T-helper 1 cell treated with Interleukin-12 subunit alpha and Interleukin-12 subunit beta and Interleukin-4 antibody, amounts not matched to agents 30 ng/mL and 1 ng/mL, for 36 hours (primary cell): ENCODE measurements at regions not wholly inside any gene's neighbourhood (a gene's known extent, or its start where the extent isn't known, plus 50 kb on each side); places are given as distances from the start of the nearest gene placed in this dataset.

ENCODE experiments used
- intact Hi-C: fragments of 100-400 bp; cut with micrococcal nuclease; formaldehyde crosslinking; loops from one replicate; pipeline ENCODE4 v1.15.1; 2024

DNA sequence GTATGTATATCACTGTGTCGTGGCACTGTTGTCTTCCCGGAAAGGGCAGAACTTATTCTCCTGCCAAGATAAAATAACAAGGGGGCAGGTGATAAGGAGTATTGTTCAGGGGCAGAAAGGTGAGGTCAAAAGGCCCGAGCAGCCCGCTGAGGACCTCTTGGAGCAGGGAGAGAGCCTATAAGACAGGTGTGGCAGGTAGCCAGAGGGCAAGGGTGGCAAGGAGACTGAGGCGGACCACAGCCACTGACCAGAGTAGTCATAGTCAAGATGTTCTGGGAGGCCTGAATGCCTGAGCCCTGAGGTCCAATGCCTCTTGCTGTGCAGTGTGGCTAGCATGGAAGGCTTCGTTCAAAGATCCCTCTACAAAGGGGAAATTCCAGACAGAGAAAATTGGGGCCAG is 172.3 kb upstream of the CHRNA7 start:
- intact Hi-C loops, result no loop called here

DNA sequence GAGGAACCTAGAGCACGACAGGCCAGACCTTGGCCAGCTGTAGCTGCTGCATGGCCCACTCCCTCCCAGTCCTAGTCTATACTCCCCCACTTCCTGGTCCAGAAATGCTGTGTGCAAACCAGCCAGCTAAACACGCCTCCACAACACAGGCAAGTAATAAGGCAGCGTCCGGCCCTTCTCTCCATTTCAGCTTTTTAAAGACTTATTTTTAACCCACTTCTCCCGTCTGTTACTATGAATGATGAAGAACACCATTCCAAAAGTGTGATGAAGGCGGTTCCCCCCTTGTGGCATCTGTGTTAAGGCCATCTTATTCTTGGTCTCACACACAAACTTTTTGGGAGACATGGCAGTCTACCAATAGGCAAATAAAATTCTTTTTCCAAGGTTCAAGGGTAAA is 164.1 kb upstream of the CHRNA7 start:
- intact Hi-C loops, result loop anchor here (5.0 to 10.0 kb wide), 5 partner anchors 219 to 1201 kb away; no protein-coding TSS in a partner anchor

- intact Hi-C loops, result loop anchor here (5.0 to 10.0 kb wide), 5 partner anchors 220 to 1203 kb away; no protein-coding TSS in a partner anchor
Observed at GRCh38 chr15:31867536-31868442, 162.5 kb upstream of the CHRNA7 start.

- intact Hi-C loops, result loop anchor here (1.0 to 10.0 kb wide), 7 partner anchors 222 to 1205 kb away; partner anchors contain the start of gene KLF13
Observed at GRCh38 chr15:31869686-31870307, 160.5 kb upstream of the CHRNA7 start.

DNA sequence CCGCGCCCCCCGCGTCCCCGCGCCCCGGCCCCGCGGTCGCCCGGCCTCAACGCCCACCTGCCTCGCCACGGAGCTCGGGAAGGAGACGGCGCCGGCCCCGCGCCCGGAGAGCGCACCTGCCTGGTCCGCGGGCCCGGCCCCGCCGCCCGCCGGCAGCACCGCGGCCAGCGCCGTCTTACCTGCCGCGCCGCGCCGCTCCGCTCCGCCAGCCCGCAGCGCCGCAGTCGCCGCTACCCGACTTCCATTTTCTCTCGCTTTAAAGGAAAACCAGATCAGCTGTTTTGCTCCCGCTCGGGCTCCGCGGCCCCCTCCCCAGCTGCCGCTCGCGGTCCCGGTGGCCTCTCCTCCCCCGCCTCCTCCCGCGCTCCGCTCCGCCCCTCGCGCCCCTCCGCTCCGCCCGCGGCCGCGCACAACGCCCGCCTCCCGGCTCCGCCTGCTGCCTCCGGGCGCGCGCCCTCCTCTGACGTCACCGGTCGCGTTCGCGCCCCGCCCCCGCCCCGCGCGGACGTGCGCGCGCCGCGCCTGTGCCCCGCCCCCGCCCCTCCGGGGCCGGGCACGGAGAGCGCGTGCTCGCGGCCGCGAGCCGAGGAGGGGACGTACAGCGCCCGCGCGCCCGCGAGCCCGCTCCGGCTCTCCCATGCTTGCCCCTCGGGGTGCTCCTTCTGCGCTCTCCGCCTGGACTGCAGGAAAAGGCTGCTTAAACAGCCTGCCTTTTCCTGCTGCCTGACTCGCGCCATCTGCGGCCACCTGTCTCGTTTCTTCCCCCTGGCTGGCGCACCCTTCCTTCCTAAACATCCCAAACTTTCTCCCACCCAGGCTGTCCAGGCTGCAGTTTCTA is 159.8 kb upstream of the CHRNA7 start, which contains the start of gene OTUD7A:
Gene OTUD7A, minus strand, starts transcription at position 346 of the 838 bp plus-strand sequence.
- intact Hi-C loops, result loop anchor here (1.0 to 2.0 kb wide), 3 partner anchors 544 to 878 kb away; partner anchors contain the start of gene KLF13

DNA sequence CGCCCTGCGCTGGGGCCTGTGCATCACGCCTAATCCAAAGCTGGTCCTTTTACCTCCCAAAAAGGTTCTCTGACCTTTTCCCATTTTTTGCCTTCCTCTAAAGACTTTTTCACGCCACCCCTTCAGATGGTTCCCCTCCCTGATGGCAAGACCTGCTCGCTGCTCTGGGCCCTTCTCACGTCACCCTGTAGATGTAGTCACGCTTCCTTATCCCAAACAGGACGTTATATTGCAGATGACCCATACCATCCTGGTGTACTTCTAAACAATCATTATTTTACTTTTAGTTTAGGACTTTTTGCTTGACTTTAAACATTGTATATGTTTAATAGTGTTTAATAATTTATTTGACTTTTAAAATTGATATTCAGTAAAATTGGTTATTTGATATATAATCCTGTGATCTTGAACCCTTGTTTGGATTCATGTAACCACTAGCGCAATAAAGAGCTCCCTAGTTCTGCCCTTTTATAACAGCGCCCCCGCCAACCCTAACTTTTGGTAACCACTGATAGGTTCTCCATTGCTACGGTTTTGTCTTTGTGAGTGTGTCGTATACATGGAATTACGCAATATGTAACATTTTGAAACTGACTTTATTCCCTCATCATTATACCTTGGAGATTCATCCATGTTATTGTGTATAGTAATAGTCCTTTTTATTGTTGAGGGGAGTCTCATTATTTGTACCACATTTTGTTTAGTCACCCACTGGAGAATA is 159.0 kb upstream of the CHRNA7 start:
- intact Hi-C loops, result loop anchor here (1.0 to 2.0 kb wide), 2 partner anchors 545 to 656 kb away; partner anchors contain the start of gene KLF13

DNA sequence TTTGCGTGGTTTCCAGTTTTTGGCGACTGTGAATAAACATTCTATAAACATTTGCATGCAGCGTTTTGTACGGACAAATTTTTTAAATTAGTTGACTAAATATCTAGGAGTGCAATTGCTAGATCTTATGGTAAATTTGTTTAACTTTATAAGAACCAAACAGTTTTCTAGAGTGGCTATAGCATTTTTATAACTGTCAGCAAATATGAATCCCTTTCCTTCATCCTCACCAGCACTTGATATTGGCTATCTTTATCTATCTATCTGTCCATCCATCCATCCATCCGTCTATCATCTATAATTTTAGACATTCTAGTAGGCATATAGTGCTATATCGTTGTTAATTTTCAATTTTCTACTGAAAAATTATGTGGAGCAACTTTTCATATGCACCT is 158.4 kb upstream of the CHRNA7 start:
- intact Hi-C loops, result loop anchor here (1.0 to 2.0 kb wide), 2 partner anchors 545 to 657 kb away; partner anchors contain the start of gene KLF13

GRCh38 chr15:31887246-31887645 is 143.1 kb upstream of the CHRNA7 start:
- intact Hi-C loops, result no loop called here

DNA sequence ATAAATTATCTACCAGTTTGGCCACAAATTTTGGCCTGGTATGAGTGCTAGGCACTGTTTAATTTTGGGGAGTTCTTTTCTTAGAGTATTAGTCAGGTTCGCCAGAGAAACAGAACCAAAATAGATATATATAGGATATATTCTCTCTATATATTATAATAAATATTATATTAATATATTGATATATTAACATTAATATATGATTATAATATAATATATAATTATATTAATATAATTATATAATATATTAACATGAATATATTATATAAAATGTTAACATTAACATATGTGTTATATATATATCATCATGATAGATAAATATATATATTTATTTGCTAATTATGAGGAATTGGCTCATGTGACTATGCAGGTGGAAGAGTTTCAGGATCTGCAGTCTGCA is 137.8 kb upstream of the CHRNA7 start:
- intact Hi-C loops, result no loop called here

DNA sequence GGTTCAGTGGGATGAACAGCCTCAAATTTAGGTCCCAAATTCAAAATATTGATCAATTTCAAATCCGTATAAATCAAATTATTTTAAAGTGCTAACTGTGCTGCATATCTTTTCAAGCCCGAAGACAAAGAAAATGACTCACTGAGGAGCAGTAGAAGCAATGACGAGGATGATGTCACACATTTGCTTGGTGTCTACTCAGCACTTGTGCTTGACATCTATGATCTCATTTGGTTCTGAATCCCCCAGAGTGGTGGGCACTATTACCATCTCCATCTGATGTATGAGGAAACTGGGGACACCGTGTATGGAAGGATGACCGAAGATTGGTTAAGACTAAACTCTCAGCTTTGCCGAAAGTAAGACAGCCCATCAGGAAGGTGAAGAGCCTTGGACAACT is 136.5 kb upstream of the CHRNA7 start:
- intact Hi-C loops, result no loop called here

GRCh38 chr15:31897746-31898145 is 132.6 kb upstream of the CHRNA7 start:
- intact Hi-C loops, result no loop called here

DNA sequence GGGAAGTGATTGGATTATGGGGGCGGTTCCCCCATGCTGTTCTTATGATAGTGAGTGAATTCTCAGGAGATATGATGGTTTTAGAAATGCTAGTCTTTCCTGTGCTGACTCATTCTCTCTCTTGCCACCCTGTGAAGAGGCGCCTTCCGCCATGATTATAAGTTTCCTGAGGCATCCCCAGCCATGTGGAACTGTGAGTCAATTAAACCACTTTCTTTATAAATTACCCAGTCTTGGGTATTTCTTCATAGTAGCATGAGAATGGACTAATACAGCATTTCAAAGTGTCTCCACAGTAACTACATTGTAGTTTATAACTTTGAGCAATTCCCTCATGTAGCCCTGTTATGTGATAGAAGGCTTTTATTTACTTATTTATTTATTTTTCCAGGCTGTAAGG is 128.8 kb upstream of the CHRNA7 start:
- intact Hi-C loops, result no loop called here

DNA sequence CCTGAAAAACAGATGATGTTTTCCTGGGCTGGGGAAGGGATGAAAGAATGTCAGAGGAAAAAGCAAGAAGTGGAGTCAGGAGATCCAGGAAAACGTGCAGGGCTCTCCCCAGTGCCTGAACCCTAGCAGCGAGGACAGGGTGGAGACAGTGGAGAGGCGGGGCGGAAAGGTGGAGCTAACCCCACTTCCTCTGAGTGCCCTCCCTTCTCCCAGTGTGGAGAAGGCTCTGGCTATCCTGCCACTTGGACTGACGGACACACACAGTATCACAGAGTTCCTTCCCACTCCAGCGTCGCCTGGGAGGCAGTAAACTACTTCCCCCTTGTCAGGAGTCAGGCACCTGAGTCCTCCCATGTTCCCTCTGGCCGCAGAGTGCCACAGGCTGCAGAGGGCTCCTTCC is 125.3 kb upstream of the CHRNA7 start:
- intact Hi-C loops, result no loop called here

- intact Hi-C loops, result no loop called here
Observed at GRCh38 chr15:31925541-31925940, 104.8 kb upstream of the CHRNA7 start.

GRCh38 chr15:31930967-31931366 is 99.3 kb upstream of the CHRNA7 start:
- intact Hi-C loops, result no loop called here

DNA sequence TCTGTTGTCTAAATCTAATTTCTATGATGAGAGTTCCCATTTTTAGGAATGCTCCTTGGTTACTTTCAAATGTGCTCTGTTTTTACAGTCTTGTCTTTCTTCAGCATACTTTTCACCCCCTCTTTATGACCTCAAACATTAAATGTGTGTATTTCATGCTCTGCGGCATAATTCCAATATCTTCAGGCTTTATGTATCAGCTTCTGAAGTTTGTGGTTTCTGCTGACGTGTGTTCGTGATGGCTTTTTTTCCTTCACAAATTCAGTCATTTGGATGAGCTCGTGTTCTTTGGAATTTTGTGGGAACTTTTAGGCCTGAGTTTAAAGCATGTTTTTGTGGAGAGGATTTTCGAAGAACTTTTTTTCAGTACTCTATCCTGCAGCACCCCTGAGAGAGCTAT is 97.7 kb upstream of the CHRNA7 start:
- intact Hi-C loops, result no loop called here

DNA sequence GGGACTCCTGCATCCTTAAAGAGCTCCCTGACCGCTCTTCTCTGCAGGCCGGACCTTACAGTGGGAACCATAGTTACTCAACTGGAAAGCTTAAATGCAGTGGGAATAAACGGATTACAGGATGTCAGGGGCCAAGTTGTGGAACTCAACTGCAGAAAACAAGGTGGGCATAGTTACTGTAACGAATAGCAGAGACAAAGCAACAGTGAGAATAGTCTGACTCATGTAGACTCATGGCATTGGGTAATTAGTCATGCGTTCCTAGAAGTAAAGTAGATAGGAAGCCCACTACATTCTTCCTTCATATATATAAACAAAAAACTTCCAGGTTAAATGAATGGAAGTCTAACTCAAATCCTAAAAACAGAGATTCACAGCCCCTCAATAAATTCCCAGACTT is 95.5 kb upstream of the CHRNA7 start:
- intact Hi-C loops, result no loop called here

DNA sequence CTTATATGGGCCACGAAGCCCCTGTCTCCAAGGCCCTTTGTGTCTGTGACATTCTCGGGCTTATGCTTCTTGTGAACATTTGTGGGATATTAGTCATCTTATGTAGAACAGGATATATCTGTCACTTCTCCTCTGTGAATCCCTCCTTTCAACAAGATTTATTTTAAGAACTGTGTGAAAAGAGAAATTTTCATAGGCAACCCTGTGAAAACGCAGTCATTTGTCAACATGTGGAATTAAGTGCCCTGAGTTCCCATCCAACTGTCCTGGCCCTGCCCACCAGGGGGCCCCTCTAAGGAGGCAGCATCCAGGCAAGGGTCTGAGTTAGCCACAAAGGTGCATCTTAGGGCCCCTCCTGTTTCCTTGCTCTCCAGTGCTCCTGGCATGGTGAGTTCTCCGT is 76.8 kb upstream of the CHRNA7 start:
- intact Hi-C loops, result no loop called here

GRCh38 chr15:31954374-31955172 is 75.7 kb upstream of the CHRNA7 start:
- intact Hi-C loops, result no loop called here

GRCh38 chr15:31955734-31956133 is 74.6 kb upstream of the CHRNA7 start:
- intact Hi-C loops, result no loop called here
